Stimulated activated CD8-positive, alpha-beta memory T cell treated with anti-CD3 and anti-CD28 coated beads, Interleukin-2, amount 100 ng/mL, for 48 hours (primary cell): ENCODE measurements at regions not wholly inside any gene's neighbourhood (a gene's known extent, or its start where the extent isn't known, plus 50 kb on each side); places are given as distances from the start of the nearest gene placed in this dataset.
"Not testable (repeated sequence)": the region's sequence is repeated elsewhere in the genome, so short reads cannot be mapped to it uniquely, and the experiment has no call there.

ENCODE experiments used
- DNase-seq, 2 donors: peaks; one replicate each; pipeline ENCODE4 v3.0.0-alpha.2; 2020; ENCODE audit warnings: low read depth in 2 of 2

DNA sequence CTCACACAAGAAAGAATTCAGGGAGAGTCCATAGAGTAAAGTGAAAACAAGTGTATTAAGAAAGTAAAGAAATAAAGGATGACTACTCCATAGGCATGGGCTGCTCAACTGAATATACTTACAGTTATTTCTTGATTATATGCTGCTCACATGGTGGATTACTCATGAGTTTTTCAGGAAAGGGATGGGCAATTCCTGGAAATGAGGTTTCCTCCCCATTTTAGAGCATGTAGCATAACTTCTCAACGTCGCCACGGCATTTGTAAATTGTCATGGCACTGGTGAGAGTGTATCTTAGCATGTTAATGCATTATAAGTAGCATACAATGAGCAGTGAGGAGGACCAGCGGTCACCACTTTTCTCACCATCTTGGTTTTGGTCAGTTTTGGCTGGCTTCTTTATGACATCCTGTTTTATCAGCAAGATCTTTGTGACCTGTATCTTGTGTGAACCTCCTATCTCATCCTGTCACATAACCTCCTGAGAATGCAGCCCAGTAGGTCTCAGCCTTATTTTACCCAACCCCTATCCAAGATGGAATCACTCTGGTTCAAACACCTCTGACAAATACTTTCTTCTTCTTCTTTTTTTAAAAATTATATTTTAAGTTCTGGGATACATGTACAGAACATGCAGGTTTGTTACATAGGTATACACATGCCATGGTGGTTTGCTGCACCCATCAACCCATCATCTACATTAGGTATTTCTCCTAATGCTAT is 849.7 kb downstream of the TBL1XR1 start:
- no peak for DNase-seq

- no peak for DNase-seq
These were observed 855.3 kb downstream of the TBL1XR1 start for GRCh38 chr3:176341963-176342362.

GRCh38 chr3:176328666-176329065 is 868.6 kb downstream of the TBL1XR1 start:
- DNase-seq = no peak

GRCh38 chr3:176328198-176328597 is 869.1 kb downstream of the TBL1XR1 start:
- DNase-seq = no peak

DNA sequence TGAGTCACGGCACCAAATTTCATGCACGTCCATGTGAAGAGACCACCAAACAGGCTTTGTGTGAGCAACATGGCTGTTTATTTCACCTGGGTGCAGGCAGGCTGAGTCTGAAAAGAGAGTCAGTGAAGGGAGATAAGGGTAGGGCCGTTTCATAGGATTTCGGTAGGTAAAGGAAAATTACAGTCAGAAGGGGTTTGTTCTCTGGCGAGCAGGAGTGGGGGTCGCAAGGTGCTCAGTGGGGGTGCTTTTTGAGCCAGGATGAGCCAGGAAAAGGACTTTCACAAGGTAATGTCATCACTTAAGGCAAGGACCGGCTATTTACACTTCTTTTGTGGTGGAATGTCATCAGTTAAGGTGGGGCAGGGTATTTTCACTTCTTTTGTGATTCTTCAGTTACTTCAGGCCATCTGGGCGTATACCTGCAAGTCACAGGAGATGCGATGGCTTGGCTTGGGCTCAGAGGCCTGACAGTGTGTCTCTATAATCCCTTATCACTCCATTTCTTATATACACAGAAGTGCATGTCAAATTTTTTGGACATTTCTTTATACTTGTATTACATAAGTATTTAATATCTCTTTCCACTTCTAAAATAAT is 870.3 kb downstream of the TBL1XR1 start:
- DNase-seq = not testable (repeated sequence)

DNA sequence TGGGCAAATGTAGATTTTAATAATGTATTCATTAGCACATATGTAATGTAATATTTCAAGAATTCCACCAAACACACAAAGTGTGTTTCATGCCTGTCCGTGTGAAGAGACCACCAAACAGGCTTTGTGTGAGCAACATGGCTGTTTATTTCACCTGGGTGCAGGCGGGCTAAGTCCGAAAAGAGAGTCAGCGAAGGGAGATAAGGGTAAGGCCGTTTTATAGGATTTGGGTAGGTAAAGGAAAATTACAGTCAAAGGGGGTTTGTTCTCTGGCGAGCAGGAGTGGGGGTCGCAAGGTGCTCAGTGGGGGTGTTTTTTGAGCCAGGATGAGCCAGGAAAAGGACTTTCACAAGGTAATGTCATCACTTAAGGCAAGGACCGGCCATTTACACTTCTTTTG is 875.8 kb downstream of the TBL1XR1 start:
- DNase-seq = not testable (repeated sequence)

DNA sequence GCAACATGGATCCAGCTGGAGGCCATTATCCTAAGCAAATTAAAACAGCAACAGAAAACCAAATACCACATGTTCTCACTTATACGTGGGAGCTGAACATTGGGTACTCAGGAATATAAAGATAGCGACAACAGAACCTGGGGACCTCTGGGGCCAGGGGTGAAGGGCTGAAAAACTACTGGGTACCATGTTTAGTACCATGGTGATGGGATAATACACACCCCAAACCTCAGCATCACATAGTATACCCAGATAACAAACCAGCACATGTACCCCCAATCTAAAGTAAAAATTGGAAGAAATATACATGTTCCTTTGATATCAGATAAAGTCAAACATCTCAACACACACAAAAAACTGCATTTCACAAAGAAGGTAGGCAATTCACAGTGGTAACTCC is 876.2 kb downstream of the TBL1XR1 start:
- DNase-seq = no peak

- DNase-seq = no peak
These were observed 883.9 kb downstream of the TBL1XR1 start for GRCh38 chr3:176313426-176313825.

GRCh38 chr3:176310641-176311040 is 886.6 kb downstream of the TBL1XR1 start:
- no peak for DNase-seq

DNA sequence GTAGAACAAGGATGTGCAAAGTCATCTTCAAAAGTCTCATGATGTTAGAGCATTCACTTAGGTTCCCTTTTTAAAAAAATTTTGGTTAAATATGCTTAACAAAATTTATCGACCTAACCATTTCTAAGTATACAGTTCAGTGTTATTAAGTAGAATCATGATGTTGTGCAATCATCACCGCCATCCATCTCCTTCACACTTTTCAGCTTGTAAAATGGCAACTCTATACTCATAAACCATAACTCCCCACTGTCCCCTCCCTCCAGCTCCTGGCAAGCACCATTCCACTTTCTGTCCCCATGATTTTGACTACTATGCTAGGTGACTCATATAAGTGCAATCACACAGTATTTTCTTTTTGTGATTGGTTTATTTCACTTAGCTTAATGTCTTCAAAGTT is 895.0 kb downstream of the TBL1XR1 start:
- no peak for DNase-seq

GRCh38 chr3:176296066-176296597 is 901.1 kb downstream of the TBL1XR1 start:
- DNase-seq = no peak

GRCh38 chr3:176293276-176293675 is 904.0 kb downstream of the TBL1XR1 start:
- no peak for DNase-seq

DNA sequence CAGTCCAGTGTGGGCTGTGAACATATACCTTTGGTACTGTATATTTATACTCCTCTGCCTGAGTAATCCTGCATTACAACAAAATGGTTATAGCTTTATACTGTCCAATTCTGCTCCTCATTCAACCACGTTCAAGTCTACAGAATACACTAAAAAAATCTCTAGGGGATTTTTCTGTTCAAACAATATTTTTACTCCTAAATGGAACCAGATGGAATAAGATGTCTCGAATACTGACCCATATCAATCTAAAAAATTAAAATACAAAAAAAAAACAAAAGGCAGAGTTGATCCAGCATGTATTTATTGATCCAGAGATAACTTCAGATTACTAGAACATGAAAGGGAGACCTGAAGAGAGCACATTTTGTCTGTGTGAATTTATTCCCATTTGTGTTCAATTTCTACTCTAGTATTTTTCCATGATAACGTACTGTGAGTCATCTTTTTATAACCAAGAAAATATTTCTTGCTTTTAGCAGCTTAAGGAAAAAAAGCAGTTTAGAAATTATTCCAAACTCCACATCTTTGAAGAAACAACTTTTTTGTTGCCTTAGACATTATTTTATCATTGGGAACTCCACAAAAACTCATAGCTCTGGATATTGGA is 910.7 kb downstream of the TBL1XR1 start:
- DNase-seq = no peak

- DNase-seq = no peak
These were observed 921.7 kb downstream of the TBL1XR1 start for GRCh38 chr3:176275538-176275937.

- no peak for DNase-seq
These were observed 922.2 kb downstream of the TBL1XR1 start for GRCh38 chr3:176275113-176275512.

DNA sequence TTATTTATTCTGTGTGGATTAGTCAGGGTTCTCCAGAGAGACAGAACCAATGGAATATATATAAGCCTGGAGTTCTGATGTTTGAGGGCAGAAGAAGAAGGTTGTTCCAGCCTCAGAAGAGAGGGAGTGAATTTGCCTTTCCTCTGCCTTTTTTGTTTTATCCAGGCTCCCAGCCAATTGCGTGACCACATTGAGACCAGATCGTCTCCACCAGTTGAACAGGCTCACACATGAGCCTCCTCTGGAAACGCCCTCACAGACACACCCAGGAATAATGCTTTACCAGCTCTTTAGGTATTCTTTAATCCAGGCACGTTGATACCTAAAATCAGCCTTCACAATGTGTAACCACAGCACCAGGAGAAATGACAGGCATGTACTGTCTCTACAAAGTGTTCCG is 923.1 kb downstream of the TBL1XR1 start:
- no peak for DNase-seq

- DNase-seq = no peak
These were observed 935.2 kb downstream of the TBL1XR1 start for GRCh38 chr3:176262071-176262470.

DNA sequence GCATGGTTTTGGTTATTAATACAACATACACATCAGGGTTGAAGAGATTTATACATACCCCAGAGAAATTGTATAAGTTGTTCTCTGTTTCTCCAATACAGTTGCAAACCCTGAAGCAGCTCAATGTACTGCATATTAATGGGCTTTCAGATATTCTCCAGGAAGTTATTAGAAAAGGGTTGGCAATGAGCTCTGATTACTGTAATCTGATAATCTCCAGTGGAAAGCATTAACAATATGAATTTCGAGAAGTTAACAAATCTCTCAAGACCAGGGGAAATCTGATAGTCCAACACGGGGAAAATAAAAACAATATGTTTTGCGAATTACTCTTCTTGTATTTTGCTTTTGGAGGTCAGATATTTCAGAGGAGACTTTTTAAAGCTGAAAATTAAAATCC is 950.1 kb downstream of the TBL1XR1 start:
- DNase-seq = no peak

DNA sequence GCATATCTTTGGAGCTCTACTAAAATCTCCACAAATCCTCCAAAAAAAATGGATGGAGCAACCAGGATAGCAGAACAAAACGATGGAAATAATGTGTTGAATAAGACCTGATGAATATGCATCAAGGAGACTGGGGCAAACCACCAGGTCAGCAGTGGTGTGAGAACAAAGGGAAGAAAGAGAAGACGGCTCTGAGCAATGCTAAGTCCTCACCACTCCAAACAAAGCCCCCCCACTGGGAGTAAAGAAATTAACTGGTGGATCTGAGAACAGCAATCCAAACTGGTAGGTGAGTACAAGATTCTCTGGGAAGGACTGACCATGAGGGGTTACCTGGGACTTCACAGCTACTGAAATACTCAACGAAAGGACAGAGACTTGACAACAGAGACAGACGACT is 977.3 kb downstream of the TBL1XR1 start:
- no peak for DNase-seq

DNA sequence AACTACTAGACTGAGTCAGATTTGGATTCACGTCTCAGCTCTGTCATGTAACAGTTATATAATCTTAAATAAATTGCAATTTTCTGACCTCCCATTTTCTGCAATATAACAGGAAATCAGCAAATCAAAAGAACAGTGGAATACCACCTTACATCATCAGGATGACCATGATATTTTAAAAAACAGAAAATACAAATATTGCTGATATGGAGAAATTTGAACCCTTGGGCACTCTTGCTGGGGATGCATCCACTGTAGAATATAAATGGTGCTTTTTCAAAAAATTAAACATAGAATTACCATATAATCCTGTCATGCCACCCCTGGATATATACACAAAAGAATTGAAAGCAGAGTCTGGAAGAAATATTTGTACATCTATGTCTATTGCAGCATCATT is 982.5 kb downstream of the TBL1XR1 start:
- DNase-seq = no peak

GRCh38 chr3:176213314-176213713 is 984.0 kb downstream of the TBL1XR1 start:
- DNase-seq = not testable (repeated sequence)

GRCh38 chr3:176208915-176209314 is 988.4 kb downstream of the TBL1XR1 start:
- DNase-seq = no peak

GRCh38 chr3:176208283-176208682 is 989.0 kb downstream of the TBL1XR1 start:
- DNase-seq = no peak
